HG03135 (cell line): ENCODE measurements at regions not wholly inside any gene's neighbourhood (a gene's known extent, or its start where the extent isn't known, plus 50 kb on each side); places are given as distances from the start of the nearest gene placed in this dataset.
A peak's percentile ranks its signal among the peaks of the same experiment; 100 is the strongest.
"Not testable (repeated sequence)": the region's sequence is repeated elsewhere in the genome, so short reads cannot be mapped to it uniquely, and the experiment has no call there.

Experiments used
- ATAC-seq: cut with Tn5 transposase; IDR thresholded peaks from one replicate; pipeline ENCODE4 v1.9.1; 2021; ENCODE audit warnings: mild to moderate bottlenecking, moderate library complexity; ENCODE audit not compliant: unreplicated experiment

DNA sequence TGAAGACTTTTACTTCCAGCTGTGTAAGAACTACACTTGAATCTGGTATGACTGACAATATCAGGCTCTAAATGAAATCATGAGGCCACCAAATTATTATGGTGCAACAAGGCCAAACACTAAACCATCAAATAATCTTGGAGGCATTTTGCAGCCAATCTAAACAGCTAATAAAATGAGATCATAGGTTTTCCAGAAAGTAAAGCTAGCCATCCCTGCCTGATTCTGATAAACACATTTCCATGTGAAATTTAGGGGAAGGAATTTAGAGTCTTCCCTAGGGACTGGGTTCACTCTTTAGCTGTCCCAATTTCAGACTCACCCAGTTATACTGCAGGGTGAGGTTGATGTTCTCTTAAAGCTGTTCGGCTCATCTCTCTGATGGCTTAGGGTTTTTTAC lies 190.3 kb upstream of the TMEM196 start:
- ATAC-seq, result no peak

DNA sequence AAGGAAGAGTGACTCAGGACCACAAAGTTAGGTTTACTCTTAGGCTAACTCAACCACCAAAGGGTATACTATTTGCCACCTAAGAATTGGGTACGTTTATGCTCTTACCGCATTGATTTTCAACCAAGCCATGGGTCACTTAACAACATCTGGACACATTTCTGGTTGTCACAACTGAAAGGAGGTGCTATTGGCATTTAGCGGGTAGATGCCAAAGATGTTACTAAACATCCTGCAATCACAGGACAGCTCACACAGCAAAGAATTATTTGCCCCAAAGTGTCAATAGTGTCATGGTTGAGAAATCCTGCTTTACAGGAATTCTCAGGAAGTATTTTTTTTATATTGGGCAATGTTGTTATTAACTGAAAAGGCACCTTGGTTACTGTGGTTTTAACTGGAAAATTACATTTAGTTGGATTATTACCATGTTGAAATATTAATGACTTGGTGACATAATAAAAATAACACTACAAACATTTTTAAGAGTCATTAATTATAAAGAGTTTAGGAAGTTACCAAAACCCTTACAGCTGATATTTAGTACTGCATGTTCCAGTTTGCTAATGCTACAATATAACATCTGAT lies 185.0 kb upstream of the TMEM196 start:
- no peak for ATAC-seq

DNA sequence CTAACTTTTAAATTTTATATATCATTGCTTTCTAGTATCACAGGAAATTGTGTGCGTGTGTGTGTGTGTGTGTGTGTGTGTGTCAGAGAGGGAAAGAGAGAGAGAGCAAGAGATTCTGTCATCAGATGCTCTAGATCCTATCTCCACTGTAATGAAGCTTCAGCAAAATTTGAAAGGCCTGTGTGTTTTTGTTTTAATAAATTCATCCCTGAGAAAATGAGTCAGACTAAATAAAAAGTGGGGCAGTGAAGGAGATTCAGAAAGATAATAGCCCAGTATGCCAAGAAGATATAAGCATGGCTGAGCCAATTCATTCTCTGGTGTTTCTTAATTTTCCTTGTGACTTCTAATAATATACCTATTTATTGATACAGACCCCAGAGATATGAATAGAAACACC lies 184.2 kb upstream of the TMEM196 start:
- ATAC-seq, result no peak

DNA sequence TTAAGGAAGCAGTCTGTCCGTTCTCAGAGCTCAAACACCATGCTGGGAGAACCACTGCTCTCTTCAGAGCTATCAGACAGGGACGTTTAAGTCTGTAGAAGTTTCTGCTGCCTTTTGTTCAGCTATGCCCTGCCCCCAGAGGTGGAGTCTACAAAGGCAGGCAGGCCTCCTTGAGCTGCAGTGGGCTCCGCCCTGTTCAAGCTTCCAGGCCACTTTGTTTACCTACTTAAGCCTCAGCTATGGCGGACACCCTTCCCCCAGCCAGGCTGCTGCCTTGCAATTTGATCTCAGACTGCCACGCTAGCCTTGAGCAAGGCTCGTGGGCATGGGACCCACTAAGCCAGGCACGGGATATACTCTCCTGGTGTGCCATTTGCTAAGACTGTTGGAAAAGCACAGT lies 180.7 kb upstream of the TMEM196 start:
- not testable (repeated sequence) for ATAC-seq

DNA sequence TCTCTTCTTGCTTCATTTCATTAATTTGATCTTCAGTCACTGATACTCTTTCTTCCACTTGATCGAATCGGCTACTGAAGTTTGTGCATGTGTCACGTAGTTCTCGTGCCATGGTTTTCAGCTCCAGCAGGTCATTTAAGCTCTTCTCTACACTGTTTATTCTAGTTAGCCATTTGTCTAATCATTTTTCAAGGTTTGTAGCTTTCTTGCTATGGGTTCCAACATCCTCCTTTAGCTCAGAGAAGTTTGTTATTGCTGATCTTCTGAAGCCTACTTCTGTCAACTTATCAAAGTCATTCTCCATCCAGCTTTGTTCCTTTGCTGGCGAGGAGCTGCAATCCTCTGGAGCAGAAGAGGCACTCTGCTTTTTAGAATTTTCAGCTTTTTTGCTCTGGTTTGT lies 180.0 kb upstream of the TMEM196 start:
- not testable (repeated sequence) for ATAC-seq

DNA sequence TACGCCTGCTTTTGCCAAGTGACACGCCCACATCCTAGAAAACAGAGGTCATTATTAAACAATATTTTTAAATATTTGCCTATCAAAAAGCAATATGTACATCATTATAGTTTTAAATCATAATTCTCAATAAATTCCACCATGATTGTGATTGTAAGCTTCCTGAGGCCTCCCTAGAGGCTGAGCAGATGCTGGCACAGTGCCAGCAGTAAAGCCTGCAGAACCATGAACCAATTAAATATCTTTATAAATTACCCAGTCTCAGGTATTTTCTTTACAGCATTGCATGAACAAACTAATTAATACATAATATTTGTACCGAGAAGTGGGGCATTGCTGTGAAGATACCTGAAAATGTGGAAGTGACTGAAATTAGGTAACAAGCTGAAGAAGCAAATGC lies 174.7 kb upstream of the TMEM196 start:
- no peak for ATAC-seq

DNA sequence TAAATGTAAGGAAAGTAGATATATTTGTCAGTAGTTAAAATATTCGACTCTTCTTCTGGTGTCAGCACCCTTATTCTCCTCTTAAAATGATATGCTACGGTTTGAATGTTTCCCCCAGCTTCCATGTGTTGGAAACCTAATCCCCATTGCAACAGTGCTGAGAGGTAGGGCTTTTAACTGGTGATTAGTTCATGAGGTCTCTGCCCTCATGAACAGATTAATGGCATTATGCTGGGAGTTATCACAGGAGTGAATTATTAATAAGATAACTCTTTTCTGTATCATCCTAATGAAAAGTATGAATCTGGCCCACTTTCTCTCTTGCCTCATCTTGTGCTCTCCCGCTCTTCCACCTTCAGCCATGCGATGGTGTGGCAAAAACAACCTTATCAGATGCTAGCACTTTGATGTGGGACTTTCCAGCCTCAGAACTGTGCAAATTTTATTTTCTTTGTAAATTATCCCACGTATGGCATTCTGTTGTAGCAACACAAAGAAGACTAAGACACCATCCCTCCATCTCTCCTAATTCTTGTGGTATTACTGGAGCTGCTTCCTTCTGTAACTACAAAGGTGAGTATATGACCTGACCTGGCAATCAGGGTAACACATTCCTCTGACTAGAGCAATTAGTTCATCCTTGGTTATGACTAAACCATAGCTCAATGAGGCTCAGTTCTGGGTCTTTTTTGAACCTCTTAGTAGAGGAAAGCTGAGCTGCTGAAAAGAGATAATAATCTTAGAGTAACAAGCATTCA lies 171.1 kb upstream of the TMEM196 start:
- ATAC-seq, result no peak

DNA sequence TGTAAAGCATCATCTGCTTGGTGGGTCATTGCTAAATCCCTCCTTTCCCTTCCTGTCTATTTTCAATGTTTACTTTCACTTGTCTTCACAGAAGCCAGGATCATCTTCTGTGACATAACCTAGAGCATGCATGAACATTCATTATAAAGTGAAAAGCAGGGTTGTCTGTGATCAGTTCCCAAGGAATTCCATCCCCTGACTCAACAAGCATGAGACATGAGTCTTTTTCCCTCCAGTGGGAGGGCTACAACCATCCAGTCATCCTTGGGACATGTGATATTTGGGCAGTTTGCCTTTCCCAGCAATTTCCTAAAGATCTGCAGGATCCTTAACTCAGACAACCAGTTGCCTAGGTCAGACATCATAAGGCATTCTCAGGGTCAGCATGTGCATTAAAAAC lies 166.3 kb upstream of the TMEM196 start:
- ATAC-seq, result no peak

DNA sequence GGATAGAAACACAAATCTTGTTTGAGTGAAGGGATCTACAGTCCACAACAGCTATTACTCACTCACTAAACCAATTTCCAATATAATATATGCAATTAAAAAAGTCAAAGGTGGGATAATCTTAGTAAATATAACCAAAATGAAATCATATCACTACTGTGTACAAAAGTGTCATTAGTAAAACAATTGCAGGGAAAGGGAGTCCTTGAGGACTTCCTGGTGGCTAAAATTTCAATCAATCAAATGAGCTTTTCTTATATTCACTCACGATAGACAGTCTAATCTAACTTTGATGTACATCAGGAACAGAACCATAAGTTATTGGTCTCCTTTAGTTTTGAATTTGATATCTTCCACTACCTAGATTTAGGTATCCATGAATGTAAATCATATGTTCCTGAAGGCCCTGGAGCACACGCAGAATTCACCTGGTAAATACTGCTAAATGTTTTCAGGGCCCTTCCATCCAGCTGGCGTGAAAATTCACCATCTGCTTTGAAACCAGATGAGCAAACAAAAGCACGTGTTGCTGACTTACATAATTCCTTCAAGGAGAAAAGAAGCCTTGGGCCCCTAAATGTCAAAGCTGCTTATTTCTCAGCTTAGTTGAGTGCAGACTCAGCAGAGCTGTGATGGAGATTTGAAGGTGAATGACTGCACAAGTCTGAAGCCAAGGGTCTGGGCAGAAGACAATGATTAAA lies 159.3 kb upstream of the TMEM196 start:
- no peak for ATAC-seq

DNA sequence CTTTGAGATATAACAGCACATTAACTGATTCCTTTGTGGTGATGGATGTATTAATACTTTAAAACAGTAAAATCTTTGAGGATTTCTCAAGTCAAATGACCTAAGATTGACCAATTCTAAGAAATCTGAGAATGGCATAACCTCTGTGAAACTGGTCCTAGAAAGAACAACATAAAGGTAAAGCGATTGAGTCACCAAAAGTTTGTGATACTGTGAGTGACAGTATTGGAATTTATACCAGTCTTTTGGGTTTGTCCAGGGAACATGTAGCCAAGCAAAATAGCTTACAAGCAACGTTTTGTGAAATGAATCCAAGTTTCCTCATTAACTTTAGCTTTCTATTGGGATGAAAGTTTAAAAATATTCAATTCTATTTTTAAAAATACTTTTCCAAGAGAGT lies 157.4 kb upstream of the TMEM196 start:
- ATAC-seq, result no peak

DNA sequence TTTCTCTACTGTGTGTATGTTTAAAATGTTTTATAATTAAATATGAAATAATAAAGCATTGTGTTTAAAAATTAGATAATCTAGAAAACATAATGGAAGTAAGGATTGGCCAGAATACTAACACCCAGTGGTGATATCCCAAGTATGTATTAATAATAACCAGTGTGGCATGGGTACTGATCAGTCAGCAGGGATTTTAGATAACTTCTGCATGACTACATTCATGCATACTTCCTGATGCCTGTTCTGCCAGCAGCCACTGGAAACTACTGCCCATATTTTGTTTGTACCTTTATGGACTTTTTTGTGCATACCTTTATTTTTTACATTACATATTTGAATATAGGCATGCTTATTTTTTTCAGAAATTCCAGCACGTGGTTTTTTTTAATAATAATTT lies 156.6 kb upstream of the TMEM196 start:
- no peak for ATAC-seq

DNA sequence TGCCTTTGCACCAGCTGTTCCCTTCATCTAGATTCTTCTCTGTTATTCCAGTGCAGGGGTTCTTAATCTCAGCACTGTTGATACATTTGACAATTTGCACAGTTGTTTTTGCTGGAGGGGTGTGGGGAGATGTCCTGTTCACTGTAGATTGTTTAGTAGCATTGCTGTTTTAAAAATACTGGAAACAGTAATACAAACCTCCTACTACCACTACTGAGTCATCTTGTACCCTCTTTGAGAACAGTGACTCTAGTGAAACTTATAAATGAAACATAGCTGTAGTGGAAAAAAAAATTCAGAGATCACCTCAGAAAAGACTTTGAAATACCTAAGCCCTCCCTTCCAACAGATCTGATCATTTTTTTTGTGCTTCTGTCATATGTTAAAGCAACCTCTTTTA lies 154.8 kb upstream of the TMEM196 start:
- ATAC-seq, result peak; percentile 96

DNA sequence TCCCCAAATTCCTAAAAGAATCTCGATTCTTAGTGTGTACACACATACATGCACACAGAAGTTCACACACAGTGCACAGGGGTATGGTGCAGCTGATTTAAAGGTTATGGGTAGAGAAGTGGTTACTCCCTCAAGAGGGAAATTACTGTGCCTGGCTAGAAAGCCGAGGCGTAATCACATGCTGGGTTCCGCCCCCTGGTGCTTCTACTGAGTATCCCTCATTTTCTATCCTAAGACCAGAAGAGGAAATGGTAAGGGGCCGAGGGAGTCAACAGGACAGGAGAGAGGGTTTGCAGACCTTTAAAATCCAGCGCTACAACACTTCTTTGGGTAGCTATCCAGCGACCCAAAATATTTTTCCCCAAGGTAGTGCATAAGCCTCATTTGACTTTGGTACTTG lies 147.3 kb upstream of the TMEM196 start:
- no peak for ATAC-seq

DNA sequence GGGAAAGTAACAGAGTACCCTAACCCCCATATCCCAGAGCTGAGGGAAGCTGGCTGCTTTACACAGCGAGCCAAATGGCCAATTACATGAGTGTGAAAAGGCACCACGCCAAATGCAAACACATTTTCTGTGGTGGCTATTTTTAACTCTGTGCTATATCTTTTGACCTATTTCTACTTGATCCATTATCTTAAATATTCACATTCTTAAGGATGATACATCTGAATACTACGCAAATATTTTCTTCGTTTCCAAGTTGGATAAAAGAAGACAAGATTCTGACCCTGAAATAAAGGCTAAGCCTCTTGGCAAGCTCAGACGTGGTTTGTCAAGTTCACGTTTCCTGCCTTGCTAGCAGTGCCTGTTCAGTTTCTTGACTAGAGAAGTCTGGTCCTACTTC lies 146.7 kb upstream of the TMEM196 start:
- ATAC-seq, result no peak

DNA sequence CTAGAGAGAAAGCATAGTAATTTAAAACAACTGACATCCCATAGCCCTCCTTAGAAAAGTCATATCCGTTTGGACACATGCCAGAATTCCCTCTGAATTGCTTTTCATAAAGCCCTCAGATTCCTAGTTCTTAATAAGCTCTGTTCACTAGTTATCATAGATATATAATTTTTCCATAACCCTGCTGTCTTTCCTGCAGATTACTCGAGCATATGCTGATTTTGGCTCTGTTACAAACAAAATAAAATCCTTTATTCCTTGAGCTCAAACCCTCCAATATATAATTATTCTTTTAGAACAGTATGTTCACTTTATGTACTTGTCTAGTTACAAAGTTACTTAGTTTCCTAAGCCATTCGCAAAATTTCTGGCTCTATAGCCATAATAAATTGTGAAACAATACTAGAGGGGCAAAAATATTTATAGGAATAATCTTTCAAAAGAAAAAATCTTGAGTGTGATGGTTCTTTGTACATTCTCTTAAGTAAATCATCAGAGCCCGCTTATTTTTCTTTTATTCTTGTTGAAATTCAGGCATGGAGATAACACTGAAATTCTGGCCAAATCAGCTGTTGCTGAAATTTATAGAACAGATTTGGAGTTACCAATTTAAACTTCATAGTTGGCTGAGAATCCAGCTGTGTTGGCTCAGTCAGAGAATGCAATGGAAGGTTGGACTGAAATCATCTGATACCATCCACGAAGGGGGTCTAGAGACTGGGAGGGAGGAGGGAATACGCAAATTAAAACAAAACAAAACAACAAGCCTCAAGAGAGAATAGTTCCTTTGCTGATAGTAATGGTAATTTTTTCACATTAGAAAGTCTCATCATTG lies 146.1 kb upstream of the TMEM196 start:
- no peak for ATAC-seq

DNA sequence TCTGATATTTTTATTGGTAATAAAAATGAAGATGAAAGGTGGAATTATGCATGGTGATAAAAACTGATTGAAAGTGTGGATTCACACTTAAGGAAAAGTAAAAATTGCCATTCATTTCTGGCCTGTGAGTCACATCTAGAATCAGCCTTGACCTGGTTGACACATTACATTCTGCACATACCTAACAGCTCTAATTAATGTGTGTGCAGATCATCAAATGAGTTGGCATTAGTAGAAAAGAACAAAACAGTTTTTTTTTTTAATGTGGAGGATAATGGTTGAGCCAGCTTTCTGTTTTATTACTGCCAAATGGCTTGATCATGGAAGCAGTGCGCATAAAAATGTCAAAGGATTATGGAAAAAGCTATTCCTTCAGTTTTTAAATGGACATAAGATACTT lies 142.6 kb upstream of the TMEM196 start:
- ATAC-seq, result no peak

DNA sequence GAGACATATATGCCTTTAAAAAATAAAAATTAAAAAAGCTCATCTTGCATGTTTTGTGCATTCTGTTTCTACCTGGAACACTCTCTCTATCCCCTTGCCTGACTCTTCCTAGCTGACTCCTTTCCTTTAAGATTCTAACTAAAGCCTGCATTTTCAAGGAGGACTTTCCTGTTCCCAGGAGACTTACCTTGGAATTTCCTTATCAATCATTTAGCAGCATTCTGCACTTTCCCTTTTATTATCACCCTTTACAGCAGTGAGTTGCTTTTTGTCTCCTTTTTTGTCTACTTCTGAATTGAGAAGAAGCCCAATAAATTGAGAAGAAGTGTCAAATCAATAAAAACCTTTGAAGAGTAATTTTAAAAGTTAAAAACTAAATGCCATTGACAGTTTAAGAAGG lies 142.2 kb upstream of the TMEM196 start:
- ATAC-seq, result no peak

DNA sequence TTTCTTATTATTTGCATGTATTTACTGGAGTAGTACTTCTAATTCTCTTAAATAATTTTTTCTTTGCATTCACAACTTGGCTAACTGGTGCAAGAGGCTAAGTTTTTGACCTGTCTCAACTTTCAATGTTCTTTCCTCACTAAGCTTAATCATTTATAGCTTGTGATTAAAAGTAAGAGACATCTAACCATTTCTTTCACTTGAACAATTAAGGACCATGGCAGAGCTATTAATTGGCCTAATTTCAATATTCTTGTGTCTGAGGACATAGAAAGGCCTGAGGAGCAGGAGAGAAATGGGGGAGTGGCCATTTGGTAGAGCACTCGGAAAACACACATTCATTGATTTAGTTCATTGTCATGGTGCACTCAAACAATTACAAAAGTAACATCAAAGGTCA lies 141.4 kb upstream of the TMEM196 start:
- ATAC-seq, result no peak

DNA sequence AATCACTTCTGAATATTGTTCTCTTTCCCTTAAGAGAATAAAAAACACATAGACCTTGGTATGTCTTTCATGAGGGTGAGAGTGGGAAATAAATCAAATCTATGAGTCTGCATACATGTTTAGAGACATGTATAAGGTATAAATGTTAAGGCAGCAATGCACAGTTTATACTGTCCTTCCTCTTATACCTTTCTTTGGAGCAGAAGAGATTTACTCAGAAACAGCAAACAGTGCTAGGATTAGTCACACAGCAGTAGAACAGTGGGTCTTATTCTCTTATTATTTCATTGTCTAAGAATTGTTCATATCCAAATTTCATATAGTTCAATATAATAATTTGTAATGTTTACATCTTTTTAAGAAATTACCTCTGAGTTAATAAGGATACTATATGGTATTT lies 126.7 kb upstream of the TMEM196 start:
- ATAC-seq, result no peak

DNA sequence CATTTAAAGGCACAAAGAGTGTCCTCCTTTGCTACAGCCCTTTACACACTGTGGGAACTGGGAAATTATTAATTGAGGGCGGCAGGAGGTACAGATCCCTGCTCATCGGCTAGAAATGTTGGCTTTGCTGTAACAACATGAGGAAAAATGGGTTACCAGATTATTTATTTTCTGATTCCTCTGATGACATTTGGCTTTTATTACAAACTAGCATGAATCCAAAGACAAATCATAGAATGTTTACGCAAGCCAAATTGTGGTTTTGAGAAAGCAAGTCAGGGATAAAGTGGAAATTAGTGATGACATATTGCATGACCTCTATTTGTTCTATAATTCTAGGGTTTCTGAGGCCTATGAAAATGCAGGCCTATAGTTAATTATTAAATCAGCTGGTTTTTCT lies 126.1 kb upstream of the TMEM196 start:
- no peak for ATAC-seq

DNA sequence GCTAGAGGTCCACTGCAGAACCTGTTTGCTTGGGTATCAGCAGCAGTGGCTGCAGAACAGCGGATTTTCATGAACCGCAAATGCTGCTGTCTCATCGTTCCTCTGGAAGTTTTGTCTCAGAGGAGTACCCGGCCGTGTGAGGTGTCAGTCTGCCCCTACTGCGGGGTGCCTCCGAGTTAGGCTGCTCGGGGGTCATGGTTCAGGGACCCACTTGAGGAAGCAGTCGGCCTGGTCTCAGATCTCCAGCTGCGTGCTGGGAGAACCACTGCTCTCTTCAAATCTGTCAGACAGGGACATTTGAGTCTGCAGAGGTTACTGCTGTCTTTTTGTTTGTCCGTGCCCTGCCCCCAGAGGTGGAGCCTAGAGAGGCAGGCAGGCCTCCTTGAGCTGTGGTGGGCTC lies 109.5 kb upstream of the TMEM196 start:
- not testable (repeated sequence) for ATAC-seq
